C1 segment of cervical spinal cord (tissue), 14 donors: ENCODE measurements at regions not wholly inside any gene's neighbourhood (a gene's known extent, or its start where the extent isn't known, plus 50 kb on each side); places are given as distances from the start of the nearest gene placed in this dataset.
"Not testable (repeated sequence)": the region's sequence is repeated elsewhere in the genome, so short reads cannot be mapped to it uniquely, and the experiment has no call there.

Experiments used
- DNase-seq, 14 donors: peaks; one replicate each; lab custom pipeline; 2025; lab: John Stamatoyannopoulos, UW

DNA sequence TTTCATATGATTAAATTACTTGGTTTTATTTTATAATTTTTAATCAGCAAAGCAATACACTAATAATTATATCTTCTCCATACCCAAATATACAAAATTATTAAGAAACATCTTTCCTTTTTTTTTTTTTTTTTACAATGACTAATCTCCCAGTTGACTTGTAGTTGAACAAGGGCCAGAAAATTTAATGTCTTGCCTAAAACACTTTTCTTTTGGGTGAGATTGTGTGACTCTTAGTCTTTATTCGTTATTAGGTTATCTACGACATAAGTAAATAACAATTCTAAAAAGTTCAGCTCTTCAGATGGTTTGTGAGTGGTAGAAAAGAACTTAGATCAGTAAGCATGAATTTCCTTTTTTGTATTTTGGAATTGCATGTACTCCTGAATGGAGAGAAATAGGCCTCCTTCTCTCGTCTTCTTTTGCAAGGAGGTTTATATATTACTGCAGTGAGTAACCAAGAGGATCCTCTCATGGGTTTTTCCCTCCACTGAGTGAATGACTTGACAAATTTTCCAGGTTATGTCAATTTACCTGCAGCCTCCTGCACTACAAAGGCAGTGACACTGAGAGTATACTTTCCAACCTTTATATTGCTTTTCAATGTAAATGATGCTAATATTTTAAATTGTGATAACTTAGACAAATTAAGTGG, 364.5 kb upstream of the CITED2 start:
- DNase-seq = no peak

GRCh38 chr6:139736325-139736906, 362.0 kb upstream of the CITED2 start:
- no peak for DNase-seq

DNA sequence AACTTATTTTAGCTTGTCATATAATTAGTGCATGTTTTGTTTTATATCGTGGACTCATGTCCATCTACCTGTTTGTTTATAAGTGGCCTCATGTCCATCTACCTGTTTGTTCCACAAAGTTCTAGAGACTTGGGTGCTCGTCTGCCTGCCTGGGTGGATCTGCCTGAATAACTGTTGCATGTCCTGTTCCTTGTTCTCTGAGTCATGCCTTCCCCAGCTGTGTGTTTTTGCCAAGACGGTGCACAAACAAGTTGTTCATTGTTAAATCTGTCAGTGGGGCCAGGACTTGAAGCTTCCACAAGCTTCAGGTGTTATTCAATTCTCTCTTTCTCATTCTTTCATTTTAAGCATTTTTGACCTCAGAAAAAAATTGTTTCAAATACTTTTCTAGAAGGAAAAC, 358.0 kb upstream of the CITED2 start:
- DNase-seq = no peak

- DNase-seq = no peak
Measured at GRCh38 chr6:139730340-139730974, 356.0 kb upstream of the CITED2 start.

- DNase-seq = no peak
Measured at GRCh38 chr6:139728876-139729427, 354.5 kb upstream of the CITED2 start.

DNA sequence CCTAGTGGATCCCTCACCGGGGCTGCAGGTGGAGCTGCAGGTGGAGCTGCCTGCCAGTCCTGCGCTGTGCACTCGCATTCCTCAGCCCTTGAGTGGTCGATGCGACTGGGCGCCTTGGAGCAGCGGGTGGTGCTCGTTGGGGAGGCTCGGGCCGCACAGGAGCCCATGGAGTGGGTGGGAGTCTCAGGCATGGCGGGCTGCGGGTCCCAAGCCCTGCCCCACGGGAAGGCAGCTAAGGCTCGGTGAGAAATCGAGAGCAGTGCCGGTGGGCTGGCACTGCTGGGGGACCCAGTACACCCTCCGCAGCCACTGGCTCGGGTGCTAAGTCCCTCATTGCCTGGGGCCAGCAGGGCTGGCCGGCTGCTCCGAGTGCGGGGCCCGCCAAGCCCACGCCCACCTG, 351.8 kb upstream of the CITED2 start:
- not testable (repeated sequence) for DNase-seq

DNA sequence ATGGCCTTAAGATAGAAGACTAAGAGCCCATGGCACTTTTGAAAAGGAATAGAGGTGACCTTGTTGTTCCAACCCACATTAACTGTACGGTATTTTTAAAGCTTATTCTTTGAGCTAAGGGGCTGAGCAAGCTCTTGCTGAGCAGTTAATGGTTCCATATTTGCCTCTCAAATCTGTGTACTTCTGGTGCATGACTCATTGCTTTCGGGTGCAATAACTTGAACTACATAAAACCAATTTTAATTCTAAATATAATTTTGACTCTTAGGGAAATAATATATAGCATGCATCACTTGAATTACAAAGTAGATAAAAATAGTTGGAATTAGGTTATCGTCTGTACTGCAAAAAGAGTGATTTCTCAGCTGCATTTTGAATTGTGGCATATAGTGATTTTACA, 348.1 kb upstream of the CITED2 start:
- no peak for DNase-seq

GRCh38 chr6:139721954-139722353, 347.5 kb upstream of the CITED2 start:
- DNase-seq = no peak

GRCh38 chr6:139713900-139714506, 339.6 kb upstream of the CITED2 start:
- DNase-seq = no peak

GRCh38 chr6:139713424-139713823, 339.0 kb upstream of the CITED2 start:
- no peak for DNase-seq

DNA sequence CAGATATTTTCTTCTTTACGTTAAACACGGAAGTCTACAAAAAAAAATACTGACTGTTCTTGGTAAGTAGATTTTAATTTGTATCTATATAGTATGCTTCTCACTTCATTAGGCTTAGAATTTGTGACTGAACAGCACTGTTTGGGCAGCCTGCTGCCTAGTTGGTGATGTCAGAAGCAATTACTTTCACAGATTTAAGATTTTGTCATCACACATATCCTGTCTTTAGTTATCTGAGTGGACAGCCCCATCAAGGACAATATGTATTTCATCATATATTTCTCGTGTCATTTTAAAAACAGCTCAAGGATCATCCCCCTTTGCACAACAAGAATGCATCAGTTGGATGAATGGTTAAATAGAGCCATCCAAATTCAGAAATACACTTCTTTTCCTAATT, 338.4 kb upstream of the CITED2 start:
- no peak for DNase-seq

- DNase-seq = no peak
Measured at GRCh38 chr6:139711804-139712585, 337.5 kb upstream of the CITED2 start.

- DNase-seq = no peak
Measured at GRCh38 chr6:139710556-139710955, 336.1 kb upstream of the CITED2 start.

GRCh38 chr6:139708337-139709199, 334.1 kb upstream of the CITED2 start:
- no peak for DNase-seq

DNA sequence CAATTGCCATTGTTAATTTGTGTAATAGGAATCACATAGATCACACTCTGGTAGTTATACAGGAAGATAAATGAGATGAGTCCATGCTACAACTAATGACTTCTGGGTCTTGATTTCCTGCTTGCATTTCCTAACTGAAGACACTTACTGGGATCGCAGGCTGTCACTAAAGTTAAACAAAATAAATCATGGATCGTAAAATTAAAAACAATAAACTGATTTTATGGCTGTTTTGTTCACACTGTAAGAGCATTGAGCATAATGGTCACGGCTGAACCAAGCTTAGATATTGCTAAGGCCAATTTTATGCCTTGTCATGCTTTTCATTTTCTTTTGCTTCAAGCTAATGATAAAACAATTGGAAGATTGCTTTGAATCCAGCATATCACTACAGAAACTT, 332.5 kb upstream of the CITED2 start:
- DNase-seq = no peak

DNA sequence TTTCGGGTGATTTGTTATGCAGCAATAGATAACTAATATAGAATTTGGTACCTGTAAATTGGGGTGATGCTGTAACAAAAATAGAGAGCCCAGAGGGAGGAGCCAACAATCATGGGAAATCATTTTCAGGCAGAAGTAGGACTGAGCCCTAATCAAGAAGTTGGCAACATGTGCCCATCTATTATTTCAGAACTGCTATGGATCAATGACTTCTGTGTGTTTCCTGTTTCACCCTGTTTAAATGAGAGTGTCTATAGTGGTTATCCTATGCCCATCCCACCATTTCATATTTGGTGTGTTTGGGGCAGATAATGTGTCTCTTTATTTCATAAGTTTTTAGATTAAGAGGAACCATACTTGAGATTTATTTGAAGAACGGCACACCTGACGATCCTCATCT, 330.8 kb upstream of the CITED2 start:
- DNase-seq = no peak

- no peak for DNase-seq
Measured at GRCh38 chr6:139703780-139704179, 329.3 kb upstream of the CITED2 start.

GRCh38 chr6:139702706-139703105, 328.3 kb upstream of the CITED2 start:
- no peak for DNase-seq

- DNase-seq = no peak
Measured at GRCh38 chr6:139701695-139702094, 327.2 kb upstream of the CITED2 start.

- no peak for DNase-seq
Measured at GRCh38 chr6:139701003-139701402, 326.6 kb upstream of the CITED2 start.

DNA sequence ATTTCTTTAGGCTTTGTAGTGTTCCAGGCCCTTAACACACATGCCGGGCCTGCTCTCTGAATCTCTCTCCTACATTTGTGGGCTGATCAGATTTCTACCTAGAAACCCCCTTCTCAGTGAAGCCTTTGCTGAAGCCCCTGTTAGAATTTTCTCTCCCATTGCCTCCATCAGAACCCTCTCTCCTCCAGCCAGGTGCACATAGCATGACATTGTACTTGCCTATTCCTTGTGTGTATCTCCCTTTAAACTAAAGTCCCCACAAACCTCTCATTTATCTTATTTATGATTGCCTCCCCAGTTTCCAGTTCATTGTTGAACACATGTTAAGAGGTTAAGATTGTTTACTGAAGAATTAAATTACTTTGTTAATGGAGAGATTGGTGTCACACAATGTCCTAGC, 325.5 kb upstream of the CITED2 start:
- DNase-seq = no peak
